GM18511 (cell line): ENCODE measurements at regions not wholly inside any gene's neighbourhood (a gene's known extent, or its start where the extent isn't known, plus 50 kb on each side); places are given as distances from the start of the nearest gene placed in this dataset.

Experiments
- ATAC-seq: cut with Tn5 transposase; IDR thresholded peaks from one replicate; pipeline ENCODE4 v1.9.1; 2021; ENCODE audit warnings: mild to moderate bottlenecking, moderate library complexity; ENCODE audit not compliant: unreplicated experiment

DNA sequence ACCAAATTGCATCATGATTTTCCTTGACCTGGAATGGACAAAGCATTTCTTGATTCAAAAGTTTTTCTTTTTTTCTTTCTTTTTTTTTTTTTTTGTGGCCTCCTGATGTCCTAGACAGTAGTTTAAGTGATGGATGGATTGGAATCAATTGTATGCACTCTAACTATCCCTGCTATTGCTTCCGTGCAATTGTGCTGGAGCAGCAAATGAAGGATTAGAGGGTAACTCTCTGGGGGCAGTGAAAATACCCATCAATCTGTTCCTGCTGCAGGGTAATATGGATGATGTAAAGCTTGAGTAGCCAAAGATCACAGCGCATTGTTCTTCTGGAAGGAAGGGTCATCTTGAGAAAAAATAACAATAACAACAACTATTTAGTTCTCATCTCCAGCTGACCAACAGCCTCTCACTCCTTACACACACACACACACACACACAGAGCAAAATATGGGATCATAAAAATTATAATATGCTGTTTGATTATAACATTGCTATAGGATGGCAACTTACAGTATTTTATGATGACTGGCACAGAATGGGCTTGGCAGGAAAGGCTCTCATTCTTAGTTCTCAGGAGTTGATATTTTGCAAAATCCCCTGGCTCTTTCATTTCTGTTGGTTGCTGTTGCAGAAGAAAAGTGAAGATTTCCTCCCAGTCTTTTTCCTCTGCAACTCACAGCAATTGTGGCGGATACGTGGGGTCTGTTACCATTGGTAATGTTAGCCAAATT is 160.9 kb upstream of the DMAC1 start:
- ATAC-seq = no peak

DNA sequence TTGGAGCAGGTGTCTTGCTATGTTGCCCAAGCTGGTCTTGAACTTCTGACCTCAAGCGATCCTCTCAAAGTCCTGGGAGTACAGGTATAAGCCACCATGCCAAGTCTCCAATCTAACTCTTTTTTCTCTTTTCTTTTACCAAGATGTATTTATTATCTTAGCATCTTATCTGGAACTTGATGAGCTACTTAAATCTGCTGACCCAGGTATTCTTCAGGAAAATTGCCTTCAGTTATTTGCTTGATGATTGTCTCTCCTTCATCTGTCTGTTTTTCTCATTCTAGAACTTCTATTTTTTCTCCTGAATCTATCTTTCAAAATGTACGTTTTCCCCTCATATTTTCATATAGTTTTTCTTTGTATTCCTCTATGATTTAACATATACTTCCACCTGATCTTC is 158.2 kb upstream of the DMAC1 start:
- no peak for ATAC-seq

DNA sequence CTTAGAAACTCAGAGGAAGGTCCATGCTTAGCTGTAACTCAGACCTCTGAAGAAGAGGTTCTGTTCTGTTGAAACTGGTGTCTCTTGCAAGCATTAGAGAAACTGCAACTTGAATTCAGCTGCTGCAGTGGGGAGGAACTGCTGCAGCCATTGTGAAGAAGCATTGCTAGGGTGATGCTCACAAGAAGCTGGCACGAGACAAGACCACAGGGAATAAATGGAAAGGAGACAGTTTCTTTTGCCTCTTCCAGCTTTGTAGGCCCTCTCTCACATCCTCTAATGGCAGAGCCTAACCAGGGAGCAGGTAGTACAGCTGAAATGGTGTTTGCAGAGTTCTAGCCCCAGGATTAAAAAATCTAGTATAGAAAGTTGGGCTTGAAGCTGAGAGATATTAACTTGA is 148.0 kb upstream of the DMAC1 start:
- ATAC-seq = no peak

DNA sequence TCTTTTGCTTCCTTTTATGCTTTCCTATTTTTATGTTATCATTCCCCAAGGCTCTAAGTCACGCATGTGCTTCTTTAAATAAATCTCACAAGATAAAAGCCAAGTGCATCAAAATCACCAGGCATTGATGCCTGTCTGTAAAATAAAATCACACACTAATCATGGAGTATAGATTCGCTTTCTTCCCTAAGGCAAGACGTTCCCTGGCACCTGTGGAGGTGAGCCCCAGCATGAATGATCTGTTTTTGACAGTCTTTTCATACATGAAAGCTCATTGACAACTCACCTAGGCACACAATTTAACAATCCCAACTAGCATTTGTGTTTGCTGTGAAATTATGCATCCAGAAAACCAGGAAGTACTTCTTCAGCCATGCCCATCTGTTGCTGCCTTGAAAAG is 146.9 kb upstream of the DMAC1 start:
- no peak for ATAC-seq

DNA sequence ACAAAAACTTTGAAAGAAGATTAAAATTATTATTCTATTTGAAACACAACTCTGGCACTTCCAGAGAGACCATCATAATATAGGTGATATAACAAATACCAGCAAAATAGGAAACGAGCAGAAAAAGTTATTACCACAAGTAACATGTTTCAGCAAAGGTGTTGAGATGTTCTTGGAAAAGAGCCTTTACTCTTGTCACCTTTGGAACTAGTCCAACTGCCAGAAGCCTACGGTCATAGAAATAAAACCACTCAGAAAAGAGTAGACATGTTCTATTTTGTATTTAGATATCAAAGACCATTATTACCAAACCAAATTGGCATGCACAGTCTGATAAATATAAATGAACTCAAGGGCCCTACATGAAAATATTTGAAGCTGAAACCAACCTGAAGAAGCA is 145.0 kb upstream of the DMAC1 start:
- ATAC-seq = no peak

DNA sequence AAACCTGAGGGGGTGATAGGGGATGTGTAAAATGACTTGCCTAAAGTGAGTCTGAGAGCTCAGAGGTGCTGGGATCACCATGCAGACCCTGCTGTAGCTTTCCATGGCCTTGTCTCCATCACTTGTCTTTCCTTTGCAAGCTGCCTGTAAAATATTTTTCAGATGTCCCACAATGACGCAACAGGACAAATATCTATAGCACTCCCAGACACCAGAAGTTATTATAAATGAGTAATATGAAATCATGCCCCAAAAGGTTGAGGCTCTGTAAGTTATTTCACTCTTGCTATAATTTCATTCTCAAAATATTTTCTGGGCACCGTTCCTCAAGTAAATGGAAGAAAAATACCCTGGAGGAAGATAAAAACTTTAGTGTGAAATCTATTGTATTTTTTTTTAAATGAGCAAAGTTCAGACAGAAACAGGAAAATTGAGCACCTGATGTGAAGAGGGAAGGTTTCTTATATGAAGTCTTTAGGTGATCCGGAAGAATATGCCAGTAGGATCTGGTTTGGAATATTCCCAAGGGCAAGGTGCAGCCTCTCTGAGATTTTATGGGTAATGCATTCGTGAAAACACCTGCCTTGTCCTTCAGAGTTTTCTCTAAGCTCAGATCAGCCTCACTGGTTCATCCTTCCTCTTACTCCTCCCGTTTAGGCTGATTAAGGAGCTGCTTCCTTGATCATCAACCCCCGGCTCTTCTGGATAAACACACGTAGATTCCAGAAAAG is 138.3 kb upstream of the DMAC1 start:
- no peak for ATAC-seq

DNA sequence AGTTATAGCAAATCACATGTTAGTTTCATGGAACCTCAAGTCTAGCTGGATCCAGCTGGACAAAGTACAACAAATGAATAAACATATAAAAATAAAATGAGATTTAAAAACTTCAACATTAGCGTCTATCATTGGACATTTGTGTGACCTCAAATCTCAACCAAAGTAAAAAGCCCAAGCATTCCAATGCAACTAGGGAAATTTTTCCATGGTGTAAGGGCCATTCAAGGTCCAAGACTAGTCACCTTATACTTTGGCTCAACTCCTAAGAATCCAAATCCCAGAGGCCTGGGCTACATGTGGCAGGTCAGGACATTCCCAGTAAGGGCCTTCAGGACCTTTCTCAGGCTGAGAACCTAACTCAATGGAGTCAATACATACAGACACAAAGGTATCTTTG is 137.4 kb upstream of the DMAC1 start:
- ATAC-seq = no peak

DNA sequence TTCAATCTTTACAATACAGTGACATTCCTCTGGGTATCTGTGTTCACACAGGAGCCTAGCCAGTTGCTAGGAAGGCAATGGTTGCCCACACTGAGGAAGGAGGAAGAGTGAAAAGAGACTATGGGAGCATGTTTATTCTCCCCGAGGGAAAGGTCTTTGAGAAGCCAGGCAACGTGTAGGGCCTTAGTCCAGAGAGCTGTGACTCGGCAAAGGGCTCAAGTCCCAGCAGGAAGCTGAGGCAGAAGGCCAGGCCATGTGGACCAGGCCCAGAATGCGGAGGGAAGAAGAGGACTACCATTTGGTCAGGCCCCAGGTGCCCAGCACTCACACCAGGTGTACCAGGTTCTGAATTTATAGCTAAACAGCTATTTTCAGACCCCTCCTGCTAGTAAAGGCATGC is 136.6 kb upstream of the DMAC1 start:
- ATAC-seq = no peak

DNA sequence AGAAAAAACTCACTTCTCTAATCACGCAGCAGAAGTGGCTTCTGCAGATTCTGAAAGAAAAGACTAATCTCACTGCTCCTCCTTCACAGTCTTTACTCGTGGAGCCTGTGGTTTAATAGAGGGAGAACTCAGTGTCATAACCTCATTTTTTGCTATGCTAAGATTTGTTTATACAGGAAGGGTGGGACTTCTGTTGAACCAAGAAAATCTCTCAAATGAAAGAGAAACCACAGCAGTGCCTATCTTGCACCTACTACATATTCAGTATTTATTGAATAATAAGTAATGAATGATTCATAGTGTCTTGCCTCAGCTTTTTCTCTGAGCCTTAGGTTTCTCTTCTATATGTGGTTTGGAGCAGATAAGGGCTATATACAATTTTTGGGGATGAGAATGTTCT is 136.1 kb upstream of the DMAC1 start:
- peak; percentile 73 for ATAC-seq

DNA sequence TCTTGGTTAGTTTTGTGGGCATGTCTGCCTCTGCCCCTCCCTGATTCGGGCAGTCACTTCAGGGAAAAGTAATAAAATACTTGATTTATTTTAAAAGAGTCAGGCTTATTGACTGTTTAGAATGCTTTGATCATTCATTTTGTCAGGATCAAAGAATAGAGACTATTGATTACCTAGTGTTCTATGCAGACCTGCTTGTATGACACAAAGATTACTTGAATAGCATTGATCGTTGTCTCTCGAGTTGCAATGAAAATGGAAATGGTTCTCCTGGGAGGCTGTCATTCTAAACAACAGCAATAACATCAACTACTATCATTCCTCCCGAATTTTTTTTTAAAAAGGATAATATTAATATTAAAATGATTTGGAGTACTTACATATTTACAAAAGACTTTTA is 133.2 kb upstream of the DMAC1 start:
- no peak for ATAC-seq

DNA sequence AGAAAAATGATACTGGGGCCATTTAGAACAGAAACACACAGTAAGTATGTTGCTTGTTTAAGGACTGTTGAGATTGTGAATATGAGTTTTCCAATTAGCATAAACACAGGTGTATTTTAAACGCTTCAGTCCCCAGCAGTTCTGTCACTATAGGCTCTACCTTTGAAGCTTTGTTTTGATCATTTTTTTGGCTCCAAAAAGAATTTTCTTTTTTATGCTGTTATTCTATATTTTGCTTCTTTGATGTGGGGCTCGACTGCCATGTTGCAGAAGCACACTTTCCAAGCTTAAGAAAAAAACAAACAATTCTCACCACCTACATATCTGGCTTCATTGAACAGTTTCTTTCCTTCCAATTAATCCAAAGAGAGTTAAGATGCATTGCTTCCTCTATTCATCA is 131.0 kb upstream of the DMAC1 start:
- no peak for ATAC-seq

DNA sequence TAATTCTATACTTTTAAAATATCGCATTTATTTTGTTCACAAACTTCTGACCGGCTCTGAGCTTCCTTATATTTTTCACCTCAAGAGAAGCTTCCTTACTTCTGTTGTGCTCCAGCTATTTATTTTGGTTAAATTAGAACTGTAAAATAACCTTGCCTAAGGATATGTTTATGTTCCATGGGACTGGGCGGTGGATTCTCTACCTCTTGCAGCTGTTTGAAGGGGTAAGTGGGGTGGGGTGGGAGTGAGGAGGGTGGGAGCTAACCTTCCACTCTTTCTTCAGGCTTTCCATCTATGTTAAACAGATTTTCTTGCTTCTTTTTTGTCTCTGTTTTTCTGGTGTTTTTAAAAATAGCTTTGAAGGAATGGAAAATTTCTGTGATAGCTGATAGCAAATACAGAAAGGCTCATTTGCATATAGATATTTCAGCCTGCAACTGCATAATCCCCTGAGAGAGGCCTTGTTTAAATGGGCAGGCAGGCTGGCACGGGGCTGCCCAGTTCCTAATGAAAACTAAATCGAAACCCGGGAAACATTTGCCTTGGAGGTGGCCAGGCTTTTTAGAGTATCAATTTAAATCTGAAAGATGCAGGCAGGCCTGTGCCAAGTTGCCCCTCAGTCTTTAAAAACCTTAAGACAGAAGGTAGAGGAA is 122.1 kb upstream of the DMAC1 start:
- no peak for ATAC-seq

DNA sequence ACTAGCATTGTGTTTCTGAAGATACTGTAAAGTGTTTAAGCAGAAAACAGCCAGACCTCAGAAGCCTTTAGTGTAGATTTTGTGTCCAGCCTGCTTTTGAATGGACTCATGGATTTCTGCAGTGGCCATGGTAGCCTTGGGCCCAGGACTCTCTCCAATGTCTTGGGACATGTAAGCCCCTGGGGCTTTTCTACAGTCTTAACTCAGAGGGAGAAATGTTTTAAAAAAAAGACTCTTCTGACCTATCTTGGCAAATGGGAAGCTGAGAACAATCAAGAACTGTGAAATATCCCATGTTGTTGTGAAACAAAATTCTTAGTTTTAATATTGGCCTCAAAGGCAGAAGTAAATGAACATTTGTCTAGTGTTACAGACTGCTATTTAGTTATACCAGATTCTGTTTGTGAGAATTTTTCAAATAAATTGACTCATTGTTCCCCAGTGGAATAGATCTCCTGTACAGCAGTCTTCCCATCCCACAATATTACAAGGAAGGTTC is 112.5 kb upstream of the DMAC1 start:
- ATAC-seq = no peak

DNA sequence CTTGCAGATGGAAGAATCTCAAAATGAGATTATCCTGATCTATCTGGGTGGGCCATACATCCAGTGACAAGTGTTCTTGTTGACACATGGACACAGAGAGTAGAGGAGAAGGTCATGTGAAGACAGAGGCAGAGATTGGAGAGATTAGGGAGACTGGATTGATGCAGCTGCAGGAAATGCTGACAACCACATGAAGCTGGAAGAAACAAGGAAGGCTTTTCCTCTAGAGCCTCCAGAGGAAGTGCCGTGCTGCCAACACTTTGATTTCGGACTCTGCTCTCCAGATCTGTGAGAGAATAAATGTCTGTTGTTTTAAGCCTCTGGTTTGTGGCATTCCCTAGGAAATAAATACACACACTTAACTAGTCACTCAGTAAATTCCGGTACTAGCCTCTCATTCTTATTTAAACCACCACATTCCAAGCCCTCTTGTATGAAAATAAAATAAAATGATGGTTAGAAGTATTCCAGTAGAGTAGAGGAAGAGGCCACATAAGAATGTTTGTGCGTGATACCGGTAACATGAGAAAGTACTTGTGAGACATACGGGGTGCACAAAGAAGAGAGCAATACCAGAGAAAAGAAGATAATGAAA is 110.9 kb upstream of the DMAC1 start:
- no peak for ATAC-seq

DNA sequence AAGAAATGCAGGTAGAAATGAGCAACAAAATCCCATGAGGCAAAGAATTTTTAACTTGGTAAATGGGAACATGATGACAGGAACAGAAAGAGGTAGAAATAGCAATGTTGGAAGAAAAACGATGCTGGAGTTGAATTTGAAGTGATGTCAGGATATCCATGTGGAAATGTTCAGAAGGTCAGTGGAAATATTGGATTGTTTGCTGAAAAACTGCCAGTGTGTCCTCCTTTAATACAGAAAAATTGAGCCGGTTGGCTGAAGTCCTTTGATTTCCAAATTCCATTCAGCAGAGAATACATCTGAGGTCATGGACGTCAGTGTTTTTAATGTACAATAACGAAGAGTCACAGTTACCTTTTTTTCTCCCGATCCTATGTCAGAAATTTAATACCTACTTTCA is 110.0 kb upstream of the DMAC1 start:
- no peak for ATAC-seq

DNA sequence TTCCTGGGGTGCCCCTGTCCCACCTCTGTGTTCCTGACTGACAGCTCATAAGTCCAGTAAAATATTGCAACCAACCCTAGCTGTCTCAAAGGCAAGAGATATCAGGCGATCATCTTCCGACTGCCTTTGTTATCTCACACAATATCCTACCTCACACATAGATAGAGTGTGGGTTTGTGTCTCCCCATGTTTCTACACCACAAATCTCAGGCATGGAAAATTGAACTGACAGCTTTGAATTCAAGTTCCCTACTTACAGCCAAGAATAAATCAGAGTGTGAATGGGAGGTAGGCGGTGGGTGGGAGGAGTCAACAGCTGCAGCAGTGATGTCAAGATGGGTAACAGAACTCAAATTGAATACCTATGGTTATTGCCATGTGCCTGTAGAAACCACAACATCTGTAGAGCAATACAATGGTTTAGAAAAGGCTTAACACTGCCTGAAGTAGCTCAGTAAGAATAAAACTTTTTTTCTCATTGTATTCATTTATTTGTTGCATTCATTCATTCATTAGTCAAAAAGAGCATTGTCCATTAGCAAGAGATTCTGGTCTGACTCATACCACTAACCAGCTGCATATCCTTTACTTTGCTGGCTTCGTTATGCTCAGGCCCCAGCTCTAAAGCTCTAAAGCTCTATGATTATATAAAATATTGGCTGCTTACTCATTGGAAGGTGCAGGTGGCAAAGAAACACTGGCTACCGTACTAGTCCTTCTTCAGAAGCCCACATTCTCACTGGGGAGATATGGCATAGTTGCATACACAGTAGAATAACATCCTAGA is 108.2 kb upstream of the DMAC1 start:
- ATAC-seq = no peak

DNA sequence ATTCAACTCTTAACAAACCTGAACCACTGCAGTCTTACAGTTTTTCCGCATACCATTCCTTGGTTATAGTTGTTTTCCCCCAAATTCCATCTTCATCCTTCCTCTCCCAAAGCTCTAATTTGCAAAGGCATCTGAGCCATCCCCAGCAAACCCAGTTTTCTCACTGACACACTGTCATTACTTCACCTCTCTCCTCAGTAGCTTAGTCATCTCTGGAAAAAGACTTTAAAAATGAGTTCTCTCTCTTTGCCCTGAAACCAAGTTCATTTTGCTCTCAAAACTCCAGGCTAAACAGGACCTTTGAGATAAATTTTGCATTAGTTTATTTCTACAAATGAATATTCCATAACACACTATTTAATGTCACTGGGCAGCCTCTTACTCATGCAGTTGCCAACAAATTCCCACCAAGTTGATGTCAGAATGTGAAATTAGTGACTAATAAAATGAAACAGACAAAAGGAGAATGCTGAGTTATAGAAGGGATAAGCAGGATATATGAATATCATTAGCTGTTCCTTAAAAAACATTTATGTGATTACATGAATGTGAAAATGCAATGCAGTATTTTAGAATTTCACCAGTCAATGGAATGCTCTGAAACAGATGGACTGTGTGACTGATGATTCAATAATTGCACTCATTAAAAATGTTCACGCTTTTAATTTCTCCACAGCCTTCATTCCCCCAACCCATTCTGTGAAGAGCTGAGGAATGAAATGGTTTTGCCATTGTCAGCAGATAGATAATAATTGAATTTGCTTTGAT is 107.4 kb upstream of the DMAC1 start:
- no peak for ATAC-seq

DNA sequence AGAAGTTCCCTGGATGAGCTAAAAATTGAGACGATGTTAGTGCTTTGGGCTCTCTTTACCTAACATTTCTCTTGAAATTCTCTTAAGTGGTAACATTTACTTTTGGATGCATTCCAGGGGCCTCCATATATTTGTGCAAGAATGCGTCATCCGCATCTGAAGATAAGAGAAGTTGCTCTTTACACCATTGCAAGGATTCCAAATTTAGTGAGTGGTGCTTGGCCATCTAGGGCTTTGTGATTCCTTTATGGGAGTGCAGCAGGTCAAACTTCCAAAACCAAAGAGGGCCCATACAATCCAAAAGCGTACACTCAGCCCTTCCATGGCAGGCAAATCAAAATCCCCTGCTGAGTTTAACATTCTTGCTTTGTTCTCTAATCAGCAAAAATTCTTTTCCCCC is 102.0 kb upstream of the DMAC1 start:
- no peak for ATAC-seq

DNA sequence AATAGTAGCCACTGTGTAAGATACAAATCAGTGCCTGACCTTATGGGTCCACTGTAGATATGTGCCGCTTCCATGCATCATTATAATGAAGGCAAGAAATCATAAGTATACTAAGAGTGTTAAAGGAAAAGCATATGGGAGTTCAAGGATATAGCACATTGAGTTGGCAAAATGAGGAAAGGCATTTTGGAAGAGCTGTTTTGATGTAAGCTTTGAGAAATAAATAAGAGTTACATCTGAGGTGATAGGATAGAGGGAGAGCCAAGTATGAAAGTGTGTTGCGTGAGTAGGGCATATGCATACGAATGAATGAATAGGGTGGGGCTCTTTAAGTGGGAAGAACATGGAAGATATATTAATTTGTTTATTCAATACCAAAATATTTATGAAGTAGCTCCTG is 101.0 kb upstream of the DMAC1 start:
- no peak for ATAC-seq

DNA sequence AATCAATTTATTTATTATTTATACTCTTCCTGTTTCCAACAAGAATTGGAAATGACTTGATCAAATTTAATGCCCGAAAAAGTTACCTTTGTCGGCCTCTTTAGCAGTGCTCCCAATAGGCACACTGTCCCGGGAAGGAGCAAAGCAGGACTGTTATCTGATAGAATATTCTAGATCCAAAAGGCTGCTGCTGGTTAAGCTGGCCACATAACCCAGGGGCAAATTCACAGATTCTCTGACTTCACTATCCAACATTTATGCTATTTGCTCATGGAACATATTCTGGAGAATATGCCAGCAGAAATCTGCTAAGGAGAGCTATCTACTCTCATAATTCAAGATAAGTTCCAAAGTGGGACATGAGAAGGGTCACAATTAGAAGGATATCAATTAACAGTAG is 100.2 kb upstream of the DMAC1 start:
- ATAC-seq = no peak
